ENCODE measurements at regions not wholly inside any gene's neighbourhood (a gene's known extent, or its start where the extent isn't known, plus 50 kb on each side); places are given as distances from the start of the nearest gene placed in this dataset.

DNA sequence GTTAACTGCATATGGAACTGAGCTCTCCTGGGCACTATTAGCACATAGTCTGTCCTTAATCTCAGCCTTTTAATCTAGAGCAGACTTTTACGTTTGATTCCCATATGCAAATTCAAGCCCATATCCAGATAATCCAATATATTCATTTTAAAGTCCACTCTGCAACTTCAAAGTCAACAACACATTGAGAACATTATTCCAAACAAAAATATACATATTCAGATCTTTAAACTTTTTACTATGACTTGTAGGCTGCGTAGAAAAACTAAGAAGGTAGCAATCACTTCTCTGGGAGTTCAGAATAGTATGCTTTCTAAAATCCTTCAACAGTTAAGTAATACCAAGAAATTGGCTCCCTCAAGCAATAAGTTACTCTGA lies 499.4 kb downstream of the SPATA31D1 start:
- no peak for TF ChIP-seq SP1 (IDR thresholded peaks at IDR 0.05; ENCODE audit: low read depth)
- TF ChIP-seq, protein P1, sequence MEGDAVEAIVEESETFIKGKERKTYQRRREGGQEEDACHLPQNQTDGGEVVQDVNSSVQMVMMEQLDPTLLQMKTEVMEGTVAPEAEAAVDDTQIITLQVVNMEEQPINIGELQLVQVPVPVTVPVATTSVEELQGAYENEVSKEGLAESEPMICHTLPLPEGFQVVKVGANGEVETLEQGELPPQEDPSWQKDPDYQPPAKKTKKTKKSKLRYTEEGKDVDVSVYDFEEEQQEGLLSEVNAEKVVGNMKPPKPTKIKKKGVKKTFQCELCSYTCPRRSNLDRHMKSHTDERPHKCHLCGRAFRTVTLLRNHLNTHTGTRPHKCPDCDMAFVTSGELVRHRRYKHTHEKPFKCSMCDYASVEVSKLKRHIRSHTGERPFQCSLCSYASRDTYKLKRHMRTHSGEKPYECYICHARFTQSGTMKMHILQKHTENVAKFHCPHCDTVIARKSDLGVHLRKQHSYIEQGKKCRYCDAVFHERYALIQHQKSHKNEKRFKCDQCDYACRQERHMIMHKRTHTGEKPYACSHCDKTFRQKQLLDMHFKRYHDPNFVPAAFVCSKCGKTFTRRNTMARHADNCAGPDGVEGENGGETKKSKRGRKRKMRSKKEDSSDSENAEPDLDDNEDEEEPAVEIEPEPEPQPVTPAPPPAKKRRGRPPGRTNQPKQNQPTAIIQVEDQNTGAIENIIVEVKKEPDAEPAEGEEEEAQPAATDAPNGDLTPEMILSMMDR (IDR thresholded peaks at IDR 0.05 in 2 of 3, conservative IDR thresholded peaks at IDR 0.05 in 1 of 3; ENCODE audit: borderline replicate concordance in 1 of 3, insufficient read depth in 1 of 3, low read depth in 2 of 3, low read length in 2 of 3) = no peak
- TF ChIP-seq CEBPB (IDR thresholded peaks at IDR 0.05; ENCODE audit: low read depth) = no peak
- TF ChIP-seq POLR2A (IDR thresholded peaks at IDR 0.05; ENCODE audit: borderline replicate concordance, extremely low read depth, insufficient read depth, insufficient read length) = no peak
- no peak for TF ChIP-seq CBX3 (IDR thresholded peaks at IDR 0.05; ENCODE audit: low read depth)
- no peak for TF ChIP-seq TCF7L2 (IDR thresholded peaks at IDR 0.05; ENCODE audit: borderline replicate concordance, extremely low read depth, insufficient read depth, insufficient read length)
- TF ChIP-seq YY1 (IDR thresholded peaks at IDR 0.05; ENCODE audit: extremely low read depth, insufficient replicate concordance, low read depth, low read length) = no peak
- TF ChIP-seq POLR2AphosphoS5 (IDR thresholded peaks at IDR 0.05; ENCODE audit: low read depth, low read length) = no peak
- no peak for TF ChIP-seq EGR1 (IDR thresholded peaks at IDR 0.05; ENCODE audit: low read depth)
- no peak for TF ChIP-seq ELF1 (IDR thresholded peaks at IDR 0.05; ENCODE audit: borderline replicate concordance, low read depth)
